ENCODE measurements at regions not wholly inside any gene's neighbourhood (a gene's known extent, or its start where the extent isn't known, plus 50 kb on each side); places are given as distances from the start of the nearest gene placed in this dataset.

DNA sequence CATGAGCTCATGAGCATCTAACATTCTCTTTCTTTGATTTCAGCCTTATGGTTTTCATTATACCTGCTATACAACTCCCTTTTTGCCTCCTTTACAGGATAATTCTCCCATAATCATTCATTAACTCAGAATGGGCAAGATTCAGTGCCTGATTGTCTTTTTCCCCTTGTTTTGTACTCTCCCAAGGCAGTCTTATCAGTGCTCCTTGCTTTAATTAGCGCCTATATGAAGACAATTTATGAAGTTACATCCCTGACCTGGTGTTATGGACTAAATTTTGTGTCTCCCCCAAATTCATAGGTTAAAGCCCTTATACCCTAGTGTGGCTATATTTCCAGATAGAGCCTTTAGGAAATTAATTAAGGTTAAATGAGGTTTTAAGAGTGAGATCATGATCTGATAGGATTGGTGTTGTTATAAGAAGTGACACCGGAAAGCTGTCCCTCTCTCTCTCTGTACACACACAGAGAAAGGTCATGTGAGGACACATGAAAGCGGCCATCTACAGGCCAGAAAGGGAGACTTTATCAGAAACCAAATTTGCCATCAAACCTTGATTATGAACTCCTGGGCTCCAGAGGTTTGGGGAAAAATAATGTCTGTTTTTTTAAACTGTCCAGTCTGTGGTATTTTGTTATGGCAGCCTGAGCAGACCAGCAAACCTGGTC is 185.8 kb upstream of the CHODL start:
- DNase-seq (ENCODE audit: insufficient read length, low spot score) = no peak
- no peak for FAIRE-seq
- TF ChIP-seq POLR2A (IDR thresholded peaks at IDR 0.05; ENCODE audit: low read depth, low read length) (no peak), TAF1 (IDR thresholded peaks at IDR 0.05; ENCODE audit: low read depth, low read length) (no peak), PAX5 (IDR thresholded peaks at IDR 0.05; ENCODE audit: insufficient read depth, low read length, severe bottlenecking) (no peak), POLR2AphosphoS5 (IDR thresholded peaks at IDR 0.05; ENCODE audit: low read depth, low read length) (no peak), POU2F2 (IDR thresholded peaks at IDR 0.05; ENCODE audit: low read depth, low read length) (no peak), SPI1 (IDR thresholded peaks at IDR 0.05; ENCODE audit: low read depth, low read length) (no peak)

- TF ChIP-seq TAF1 (IDR thresholded peaks at IDR 0.05; ENCODE audit: low read depth, low read length) = no peak
- no peak for TF ChIP-seq SPI1 (IDR thresholded peaks at IDR 0.05; ENCODE audit: low read depth, low read length)
- no peak for TF ChIP-seq PAX5 (IDR thresholded peaks at IDR 0.05; ENCODE audit: insufficient read depth, low read length, severe bottlenecking)
- TF ChIP-seq POLR2AphosphoS5 (IDR thresholded peaks at IDR 0.05; ENCODE audit: low read depth, low read length) = no peak
- DNase-seq (ENCODE audit: insufficient read length, low spot score) (no peak), FAIRE-seq (no peak)
These were observed 191.5 kb upstream of the CHODL start for GRCh38 chr21:18053151-18053550.

DNA sequence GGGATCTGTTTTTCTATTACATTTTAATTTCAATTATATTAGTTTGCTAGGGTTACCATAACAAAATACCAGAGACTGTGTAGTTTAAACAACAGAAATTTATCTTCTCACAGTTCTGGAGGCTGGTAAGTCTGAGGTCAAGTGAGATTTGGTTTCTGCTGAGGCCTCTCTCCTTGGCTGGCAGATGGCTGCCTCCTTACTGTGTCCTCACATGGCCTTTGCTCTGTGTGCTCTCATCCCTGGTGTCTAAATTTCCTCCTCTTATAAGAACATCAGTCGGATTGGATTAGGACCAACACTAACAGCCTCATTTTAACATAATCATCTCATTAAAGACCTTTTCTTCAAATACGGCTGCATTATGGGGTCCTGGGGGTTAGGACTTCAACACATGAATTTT is 195.2 kb upstream of the CHODL start:
- no peak for FAIRE-seq
- no peak for DNase-seq (ENCODE audit: insufficient read length, low spot score)
- no peak for TF ChIP-seq SPI1 (IDR thresholded peaks at IDR 0.05; ENCODE audit: low read depth, low read length)
- no peak for TF ChIP-seq POLR2AphosphoS5 (IDR thresholded peaks at IDR 0.05; ENCODE audit: low read depth, low read length)
- no peak for TF ChIP-seq PAX5 (IDR thresholded peaks at IDR 0.05; ENCODE audit: insufficient read depth, low read length, severe bottlenecking)
- no peak for TF ChIP-seq POLR2A (IDR thresholded peaks at IDR 0.05; ENCODE audit: low read depth, low read length)
- TF ChIP-seq POU2F2 (IDR thresholded peaks at IDR 0.05; ENCODE audit: low read depth, low read length) = no peak
- TF ChIP-seq TAF1 (IDR thresholded peaks at IDR 0.05; ENCODE audit: low read depth, low read length) = no peak

GRCh38 chr21:18041012-18041411 is 203.6 kb upstream of the CHODL start:
- DNase-seq (ENCODE audit: insufficient read length, low spot score) = no peak
- no peak for FAIRE-seq
- TF ChIP-seq TAF1 (IDR thresholded peaks at IDR 0.05; ENCODE audit: low read depth, low read length) = no peak
- TF ChIP-seq POU2F2 (IDR thresholded peaks at IDR 0.05; ENCODE audit: low read depth, low read length) = no peak

DNA sequence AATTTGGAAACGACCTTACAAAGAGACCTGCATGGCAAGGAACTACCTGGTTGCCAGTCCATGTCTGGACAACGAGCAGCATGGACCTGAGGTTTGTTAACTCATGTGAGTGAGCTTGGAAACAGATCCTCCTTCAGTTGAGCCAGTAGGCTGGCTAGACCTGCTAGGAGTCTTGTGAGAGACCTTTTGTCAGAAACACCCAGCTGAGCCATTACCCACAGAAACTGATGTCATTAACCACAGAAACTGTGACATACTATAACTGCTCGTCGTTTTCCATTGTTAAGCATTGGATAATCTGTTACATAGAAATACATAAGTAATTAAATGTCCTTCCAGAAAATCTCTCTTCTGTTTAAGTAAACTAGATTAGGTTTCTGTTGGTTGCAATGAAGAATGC is 211.1 kb upstream of the C21orf91 start:
- TF ChIP-seq SPI1 (IDR thresholded peaks at IDR 0.05; ENCODE audit: low read depth, low read length) (no peak), POLR2A (IDR thresholded peaks at IDR 0.05; ENCODE audit: low read depth, low read length) (no peak), POU2F2 (IDR thresholded peaks at IDR 0.05; ENCODE audit: low read depth, low read length) (no peak), POLR2AphosphoS5 (IDR thresholded peaks at IDR 0.05; ENCODE audit: low read depth, low read length) (no peak), PAX5 (IDR thresholded peaks at IDR 0.05; ENCODE audit: insufficient read depth, low read length, severe bottlenecking) (no peak), TAF1 (IDR thresholded peaks at IDR 0.05; ENCODE audit: low read depth, low read length) (no peak)
- FAIRE-seq (no peak), DNase-seq (ENCODE audit: insufficient read length, low spot score) (no peak)

- DNase-seq (ENCODE audit: insufficient read length, low spot score) (no peak), FAIRE-seq (no peak)
- TF ChIP-seq POLR2A (IDR thresholded peaks at IDR 0.05; ENCODE audit: low read depth, low read length) (no peak), PAX5 (IDR thresholded peaks at IDR 0.05; ENCODE audit: insufficient read depth, low read length, severe bottlenecking) (no peak), TAF1 (IDR thresholded peaks at IDR 0.05; ENCODE audit: low read depth, low read length) (no peak), POU2F2 (IDR thresholded peaks at IDR 0.05; ENCODE audit: low read depth, low read length) (no peak), SPI1 (IDR thresholded peaks at IDR 0.05; ENCODE audit: low read depth, low read length) (no peak), POLR2AphosphoS5 (IDR thresholded peaks at IDR 0.05; ENCODE audit: low read depth, low read length) (no peak)
These were observed 207.2 kb upstream of the C21orf91 start for GRCh38 chr21:18026359-18026758.

GRCh38 chr21:18023711-18024110 is 204.6 kb upstream of the C21orf91 start:
- DNase-seq (ENCODE audit: insufficient read length, low spot score) (no peak), FAIRE-seq (no peak)
- no peak for TF ChIP-seq PAX5 (IDR thresholded peaks at IDR 0.05; ENCODE audit: insufficient read depth, low read length, severe bottlenecking)
- TF ChIP-seq TAF1 (IDR thresholded peaks at IDR 0.05; ENCODE audit: low read depth, low read length) = no peak
- no peak for TF ChIP-seq POU2F2 (IDR thresholded peaks at IDR 0.05; ENCODE audit: low read depth, low read length)
- TF ChIP-seq POLR2AphosphoS5 (IDR thresholded peaks at IDR 0.05; ENCODE audit: low read depth, low read length) = no peak
- no peak for TF ChIP-seq POLR2A (IDR thresholded peaks at IDR 0.05; ENCODE audit: low read depth, low read length)
- no peak for TF ChIP-seq SPI1 (IDR thresholded peaks at IDR 0.05; ENCODE audit: low read depth, low read length)

GRCh38 chr21:18023157-18023556 is 204.0 kb upstream of the C21orf91 start:
- DNase-seq (ENCODE audit: insufficient read length, low spot score) = no peak
- FAIRE-seq = no peak
- no peak for TF ChIP-seq POLR2AphosphoS5 (IDR thresholded peaks at IDR 0.05; ENCODE audit: low read depth, low read length)
- no peak for TF ChIP-seq PAX5 (IDR thresholded peaks at IDR 0.05; ENCODE audit: insufficient read depth, low read length, severe bottlenecking)

DNA sequence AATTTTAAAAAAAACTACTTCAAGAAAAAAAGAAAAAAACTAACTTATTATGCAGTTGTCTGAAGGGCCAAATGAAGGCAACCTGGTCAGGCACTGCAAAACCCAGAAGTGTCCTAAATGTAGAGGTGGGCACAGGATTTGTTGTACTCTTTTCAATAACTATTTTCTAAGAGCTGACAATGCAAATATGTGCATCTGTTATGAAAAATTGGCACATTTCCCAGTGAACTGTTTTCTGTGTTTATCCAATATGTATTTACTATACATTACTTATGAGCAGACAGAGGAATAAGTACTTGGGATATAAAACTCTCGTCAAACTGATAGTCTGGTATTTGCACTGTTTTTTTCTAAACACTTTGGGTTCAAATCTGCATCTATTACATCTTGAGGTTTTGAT is 188.0 kb upstream of the C21orf91 start:
- TF ChIP-seq POLR2A (IDR thresholded peaks at IDR 0.05; ENCODE audit: low read depth, low read length) (no peak), POU2F2 (IDR thresholded peaks at IDR 0.05; ENCODE audit: low read depth, low read length) (no peak), SPI1 (IDR thresholded peaks at IDR 0.05; ENCODE audit: low read depth, low read length) (no peak)
- FAIRE-seq (no peak), DNase-seq (ENCODE audit: insufficient read length, low spot score) (no peak)

DNA sequence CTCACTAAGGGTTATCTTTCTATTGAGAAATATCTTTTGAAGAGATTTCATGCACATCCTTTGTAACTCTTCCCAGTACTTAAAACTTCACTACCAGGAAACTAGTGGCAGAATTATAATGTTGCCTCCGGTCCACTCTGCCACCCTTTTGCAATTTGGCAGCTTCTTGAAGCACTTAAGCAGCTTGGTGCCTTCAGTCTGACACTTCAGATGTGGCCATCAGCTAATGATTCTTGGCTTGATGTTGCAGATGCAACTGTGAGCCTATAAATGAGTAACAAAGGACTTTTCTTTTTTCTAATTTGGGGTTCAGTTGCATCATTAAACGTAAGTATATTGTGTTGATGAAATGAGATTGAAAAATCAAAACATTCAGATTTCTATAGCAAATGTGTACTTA is 187.5 kb upstream of the C21orf91 start:
- FAIRE-seq = no peak
- no peak for DNase-seq (ENCODE audit: insufficient read length, low spot score)
- TF ChIP-seq POLR2A (IDR thresholded peaks at IDR 0.05; ENCODE audit: low read depth, low read length) = no peak
- no peak for TF ChIP-seq TAF1 (IDR thresholded peaks at IDR 0.05; ENCODE audit: low read depth, low read length)
- TF ChIP-seq SPI1 (IDR thresholded peaks at IDR 0.05; ENCODE audit: low read depth, low read length) = no peak
- TF ChIP-seq POLR2AphosphoS5 (IDR thresholded peaks at IDR 0.05; ENCODE audit: low read depth, low read length) = no peak
- no peak for TF ChIP-seq POU2F2 (IDR thresholded peaks at IDR 0.05; ENCODE audit: low read depth, low read length)
- TF ChIP-seq PAX5 (IDR thresholded peaks at IDR 0.05; ENCODE audit: insufficient read depth, low read length, severe bottlenecking) = no peak

All from GM12891 (cell line).